HG03066 (cell line): ENCODE measurements at regions not wholly inside any gene's neighbourhood (a gene's known extent, or its start where the extent isn't known, plus 50 kb on each side); places are given as distances from the start of the nearest gene placed in this dataset.

Experiments used
- ATAC-seq: cut with Tn5 transposase; IDR thresholded peaks from one replicate; pipeline ENCODE4 v1.9.1; 2021; ENCODE audit warnings: low read depth; ENCODE audit not compliant: unreplicated experiment

GRCh38 chr20:50338479-50339391 is 148.1 kb downstream of the CEBPB start:
- ATAC-seq, result peak; percentile 62

DNA sequence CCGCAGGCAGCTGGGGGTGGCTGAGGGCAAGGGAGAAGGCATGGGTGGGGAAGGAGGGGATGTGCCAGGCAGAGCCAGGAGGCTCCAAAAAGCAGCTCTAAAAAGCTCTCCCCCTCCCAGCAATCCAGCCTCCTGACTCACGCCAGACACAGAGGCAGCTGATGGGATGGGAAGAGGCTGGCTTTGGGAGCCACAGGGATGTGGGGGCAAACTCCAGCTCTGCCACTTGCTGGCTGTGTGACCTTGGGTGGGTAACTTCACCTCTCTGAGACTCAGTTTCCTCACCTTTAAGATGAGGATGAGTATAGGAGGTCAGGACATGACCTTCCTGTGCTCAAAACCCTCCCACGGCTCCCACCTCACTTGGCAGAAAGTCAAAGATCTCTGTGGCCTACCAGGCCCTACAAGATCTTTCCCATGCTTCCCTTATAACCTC is 148.9 kb downstream of the CEBPB start:
- ATAC-seq, result no peak

DNA sequence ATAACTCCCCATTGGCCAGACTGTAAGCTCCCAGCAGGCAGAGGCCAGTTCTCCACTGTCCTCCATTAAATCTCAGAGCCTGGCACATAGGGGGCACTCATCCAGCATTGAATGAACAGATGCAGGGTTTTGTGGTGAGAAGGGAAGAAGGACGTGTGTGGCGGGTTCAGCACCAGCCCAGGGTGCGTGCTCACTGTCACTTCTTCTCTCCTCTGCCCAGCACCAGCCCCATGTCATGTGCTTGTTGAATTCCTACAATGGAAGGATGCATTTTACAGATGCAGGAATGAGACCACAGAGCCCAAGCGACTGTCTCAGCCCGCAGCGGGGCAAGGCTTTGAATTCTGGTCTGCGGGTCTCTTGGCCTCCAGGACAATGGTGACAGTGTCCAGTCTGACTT is 149.9 kb downstream of the CEBPB start:
- no peak for ATAC-seq

DNA sequence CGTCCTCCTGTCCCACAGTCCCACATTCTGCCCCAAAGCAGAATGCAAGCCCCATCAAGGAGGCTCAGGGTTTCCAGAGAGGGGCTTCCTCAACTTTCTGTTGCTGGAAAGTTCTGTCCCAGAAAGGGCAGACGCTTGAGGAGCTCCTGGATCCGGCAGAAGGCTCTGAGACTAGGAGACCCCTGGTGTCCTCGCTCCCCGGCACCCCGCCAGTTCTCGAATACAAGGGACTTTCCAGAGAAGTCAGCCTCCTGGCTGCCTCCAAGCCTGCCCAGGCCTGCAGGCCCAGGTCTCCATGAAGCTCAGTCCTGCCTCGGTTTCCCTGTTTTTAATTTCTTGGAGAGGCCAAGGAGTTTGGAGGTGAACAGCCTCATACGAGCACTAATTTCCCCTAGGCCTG is 150.4 kb downstream of the CEBPB start:
- ATAC-seq, result no peak

GRCh38 chr20:50341880-50342637 is 151.4 kb downstream of the CEBPB start:
- ATAC-seq, result no peak

GRCh38 chr20:50342638-50343102 is 152.0 kb downstream of the CEBPB start:
- no peak for ATAC-seq

- ATAC-seq, result no peak
These were observed 152.5 kb downstream of the CEBPB start for GRCh38 chr20:50343125-50343489.

- ATAC-seq, result no peak
These were observed 153.0 kb downstream of the CEBPB start for GRCh38 chr20:50343490-50344179.

GRCh38 chr20:50344232-50345071 is 153.8 kb downstream of the CEBPB start:
- ATAC-seq, result no peak

DNA sequence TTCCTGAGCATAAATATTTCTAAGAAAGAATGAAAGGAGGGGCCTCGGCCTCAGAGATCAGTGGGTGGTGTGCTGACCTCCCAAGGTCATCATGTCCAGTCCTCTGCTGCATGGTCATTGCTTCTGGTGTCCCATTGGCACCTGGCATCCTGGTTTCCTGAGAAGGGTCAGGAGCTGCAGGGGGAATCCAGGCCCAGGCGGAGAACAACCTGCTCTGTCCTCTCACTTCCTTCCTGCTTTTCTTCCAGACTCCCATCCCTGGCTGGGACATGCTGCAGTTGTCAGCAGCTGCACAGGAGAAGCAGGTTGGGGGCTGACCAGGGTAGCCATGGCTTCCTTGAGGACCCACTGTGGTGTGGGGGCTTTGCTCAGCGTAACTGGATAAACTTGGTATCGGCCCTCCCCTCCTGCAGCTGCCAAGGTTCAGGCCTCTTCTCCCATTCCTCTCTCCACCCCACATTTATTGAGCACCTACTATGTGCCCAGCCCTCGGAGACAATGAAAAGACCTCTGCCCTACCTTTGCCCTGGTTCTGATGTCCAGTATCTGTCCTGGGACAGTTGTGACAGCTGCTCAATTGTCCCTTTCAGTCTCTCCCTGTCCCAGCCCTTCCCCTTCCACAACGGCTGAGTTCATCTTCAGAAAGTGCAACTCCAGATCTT is 155.2 kb downstream of the CEBPB start:
- no peak for ATAC-seq

DNA sequence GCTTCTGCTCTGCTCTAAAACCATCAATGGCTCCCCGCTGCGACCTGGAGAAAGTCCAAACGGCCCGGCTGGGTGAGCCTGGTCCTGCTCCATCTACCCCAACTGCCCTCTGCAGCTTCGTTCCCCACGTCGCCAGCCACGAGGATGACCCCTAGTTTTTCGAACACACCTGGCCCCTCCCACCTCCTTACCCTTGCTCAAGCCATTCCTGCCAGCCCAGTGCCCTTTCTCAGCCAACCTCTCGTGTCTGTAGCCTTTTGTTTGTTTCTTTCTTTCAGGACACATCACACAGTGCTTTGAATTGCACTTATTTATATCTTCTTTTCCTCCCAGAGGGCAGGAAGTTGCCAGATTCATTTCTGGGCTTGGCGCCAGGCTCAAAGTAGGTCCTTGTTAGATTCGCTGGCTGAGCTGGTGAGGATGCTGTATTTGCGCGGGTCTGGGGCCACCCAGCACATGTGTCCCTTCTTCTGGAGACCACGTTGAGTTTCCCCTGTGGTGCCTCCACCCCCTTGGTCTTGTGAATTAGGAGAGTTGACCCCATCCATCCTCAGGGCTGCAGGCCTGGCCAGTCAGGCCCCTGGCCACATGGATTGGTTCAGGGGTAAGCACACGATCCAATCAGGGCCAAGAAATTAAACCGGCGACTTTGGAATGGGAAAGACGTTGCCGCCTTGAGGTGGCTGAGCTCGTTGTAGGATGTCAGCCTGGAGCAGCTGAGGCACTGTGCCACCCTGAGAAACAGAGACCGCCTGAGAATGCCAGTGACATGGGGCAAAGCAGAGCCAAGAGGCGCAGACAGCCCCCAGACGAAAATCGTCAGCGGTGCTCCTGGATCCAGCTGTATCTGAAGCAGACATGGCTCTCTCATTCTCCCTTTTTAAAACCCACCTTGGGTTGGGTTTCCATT is 156.0 kb downstream of the CEBPB start:
- no peak for ATAC-seq

GRCh38 chr20:50347284-50348063 is 156.8 kb downstream of the CEBPB start:
- no peak for ATAC-seq

- no peak for ATAC-seq
These were observed 157.5 kb downstream of the CEBPB start for GRCh38 chr20:50348096-50348495.

- no peak for ATAC-seq
These were observed 159.5 kb upstream of the PTPN1 start for GRCh38 chr20:50350510-50351249.

DNA sequence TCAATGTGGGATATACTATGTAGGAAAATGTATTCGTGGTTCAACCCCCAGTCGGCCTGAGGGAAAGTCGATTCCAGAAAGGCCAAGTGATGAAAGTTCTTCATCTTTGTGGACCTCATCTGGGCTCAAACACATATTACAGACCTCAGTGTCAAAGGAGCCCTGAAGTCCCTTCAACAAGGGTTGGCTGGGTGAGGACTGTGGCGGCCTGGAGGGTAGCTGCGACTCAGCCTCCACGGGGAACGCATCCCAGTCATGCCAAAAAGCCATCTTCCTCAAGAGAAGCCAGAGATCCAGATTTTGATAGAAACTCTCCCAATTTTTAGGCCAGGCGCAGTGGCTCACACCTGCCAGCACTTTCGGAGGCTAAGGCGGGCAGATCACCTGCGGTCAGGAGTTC is 158.6 kb upstream of the PTPN1 start:
- no peak for ATAC-seq

DNA sequence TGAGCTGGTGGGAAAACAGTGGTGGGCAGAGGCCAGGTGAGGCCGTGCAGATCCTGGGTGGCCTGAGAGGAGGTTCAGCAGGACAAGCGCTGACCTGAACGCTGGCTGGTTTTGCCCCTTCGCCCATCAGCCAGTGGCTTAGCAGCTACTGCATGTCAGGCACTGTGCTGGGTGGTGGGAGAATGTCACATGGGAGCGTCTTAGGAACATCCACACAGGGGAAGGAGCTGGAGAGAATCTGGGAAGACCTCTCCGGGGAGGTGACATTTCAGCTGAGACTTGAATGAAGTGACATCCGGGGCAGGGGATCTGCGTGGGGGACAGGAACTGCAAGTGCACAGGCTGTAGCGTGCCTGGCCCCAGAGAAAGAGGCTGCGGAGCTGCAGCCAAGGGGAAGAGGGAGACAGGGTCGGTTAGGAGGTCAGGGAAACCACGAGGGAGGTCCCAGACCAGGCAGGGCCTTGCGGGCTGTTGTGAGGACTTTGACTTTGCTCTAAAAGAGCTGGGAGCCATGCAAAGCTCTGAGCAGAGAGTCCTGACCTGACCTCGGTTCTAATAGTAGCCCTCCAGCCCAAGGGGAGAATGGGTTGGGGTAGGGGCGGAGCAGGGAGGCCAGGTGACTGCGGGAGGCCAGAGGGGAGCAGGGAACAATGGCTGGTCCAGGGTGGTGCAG is 156.8 kb upstream of the PTPN1 start:
- ATAC-seq, result no peak
